Keratinocyte (primary cell): ENCODE measurements at regions not wholly inside any gene's neighbourhood (a gene's known extent, or its start where the extent isn't known, plus 50 kb on each side); places are given as distances from the start of the nearest gene placed in this dataset.

ENCODE experiments used
- CTCF ChIP-seq, 3 experiments: IDR thresholded peaks in 1 of 3; conservative IDR thresholded peaks in 1 of 3; optimal IDR thresholded peaks in 1 of 3; 2 replicates in 2 of 3; 3 replicates in 1 of 3; pipeline versions ENCODE3 to v1.5.1; 2011; ENCODE audit warnings: low read length in 3 of 3, mild to moderate bottlenecking in 3 of 3, moderate library complexity in 2 of 3, control low read depth in 1 of 3, inconsistent platforms in 1 of 3; ENCODE audit not compliant: insufficient read depth in 2 of 3; ENCODE audit errors: extremely low read depth in 1 of 3
- EZH2 ChIP-seq: IDR thresholded peaks from one replicate; pipeline ENCODE4 v1.6.1; 2012; ENCODE audit warnings: inconsistent platforms, mild to moderate bottlenecking, low read length, moderate library complexity

DNA sequence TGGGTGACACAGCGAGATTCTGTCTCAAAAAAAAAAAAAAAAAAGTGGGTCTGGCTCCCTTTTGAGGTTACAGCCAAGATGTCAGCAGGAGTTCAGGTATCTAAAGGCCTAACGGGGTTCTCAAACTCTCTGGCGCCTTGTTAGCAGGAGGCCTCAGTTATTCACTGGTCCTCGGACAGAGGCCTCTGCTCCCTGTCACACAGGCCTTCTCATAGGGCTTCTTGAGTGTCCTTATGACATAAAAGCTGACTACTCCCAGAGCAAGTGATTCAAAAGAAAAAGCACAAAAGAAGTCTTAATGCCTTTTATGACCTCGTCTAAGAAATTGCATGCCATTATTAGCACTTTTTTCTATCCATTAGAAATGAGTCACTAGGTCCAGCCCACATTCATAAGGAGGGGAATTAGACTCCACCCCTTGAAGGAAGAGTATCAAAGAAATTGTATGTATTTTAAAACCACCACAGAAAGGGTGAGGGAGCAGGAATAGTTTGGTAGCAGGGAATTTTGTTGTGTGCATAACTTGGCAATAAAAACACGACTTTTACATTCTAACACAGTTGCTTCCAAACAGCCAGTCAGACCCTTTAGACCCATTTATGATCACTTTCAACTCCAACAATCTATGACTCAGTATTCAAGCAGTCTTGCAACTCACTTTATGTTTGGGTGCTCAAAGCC lies 90.3 kb downstream of the MEX3B start:
- TF ChIP-seq CTCF (optimal IDR thresholded peaks at IDR 0.05 in 1 of 3, IDR thresholded peaks at IDR 0.05 in 1 of 3, conservative IDR thresholded peaks at IDR 0.05 in 1 of 3; ENCODE audit: extremely low read depth in 1 of 3, insufficient read depth in 2 of 3, low read length in 3 of 3) (no peak), EZH2 (no peak)
